LNCAP (cell line): ENCODE measurements at regions not wholly inside any gene's neighbourhood (a gene's known extent, or its start where the extent isn't known, plus 50 kb on each side); places are given as distances from the start of the nearest gene placed in this dataset.

Experiments
- CTCF ChIP-seq: fragments of 450-650 bp; IDR thresholded peaks from 2 replicates; pipeline ENCODE4 v1.5.1; 2017; ENCODE audit warnings: mild to moderate bottlenecking

- no peak for TF ChIP-seq CTCF
Observed at GRCh38 chr10:125266966-125267365, 106.6 kb upstream of the CTBP2 start.

DNA sequence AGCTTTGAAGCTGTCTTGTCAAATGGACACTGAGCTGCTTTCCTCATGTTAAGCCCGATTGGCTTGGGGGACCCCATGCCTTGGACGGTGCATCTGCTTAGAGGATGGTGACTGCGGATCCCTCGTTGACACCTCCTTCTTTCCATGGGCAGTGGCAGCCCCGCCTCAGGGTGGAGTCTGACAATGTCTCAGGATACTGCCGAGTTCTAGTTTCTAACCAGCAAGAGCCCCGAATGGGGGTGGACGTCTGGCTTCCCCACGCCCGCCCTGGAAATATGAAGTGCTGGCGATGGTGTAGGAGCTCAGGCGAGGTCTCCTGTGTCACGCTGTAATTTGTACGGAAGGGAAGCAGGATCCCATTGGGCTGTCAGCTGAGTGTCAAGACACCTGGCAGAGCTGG lies 106.2 kb upstream of the CTBP2 start:
- no peak for TF ChIP-seq CTCF

DNA sequence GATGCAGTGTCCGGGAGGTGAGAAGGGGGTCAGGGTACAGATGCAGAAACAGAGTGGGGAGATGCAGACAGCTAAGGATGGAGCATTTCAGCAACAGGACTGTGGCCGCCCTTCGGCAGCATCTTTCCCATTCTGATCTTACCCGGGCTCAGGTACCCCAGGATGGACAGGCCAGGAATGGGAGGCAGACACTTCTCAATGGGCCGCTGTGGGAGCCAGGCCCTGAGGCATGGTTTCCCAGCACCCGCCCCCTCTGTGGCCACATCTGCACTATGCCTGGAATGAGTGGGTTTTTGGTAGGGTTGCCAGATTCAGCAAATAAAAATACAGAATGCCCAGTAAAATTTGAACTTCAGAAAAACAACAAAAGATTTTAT lies 105.2 kb upstream of the CTBP2 start:
- TF ChIP-seq CTCF: no peak

- TF ChIP-seq CTCF: no peak
Observed at GRCh38 chr10:125264757-125265578, 104.6 kb upstream of the CTBP2 start.

GRCh38 chr10:125264091-125264490 lies 103.7 kb upstream of the CTBP2 start:
- TF ChIP-seq CTCF: no peak

- TF ChIP-seq CTCF: no peak
Observed at GRCh38 chr10:125263551-125263950, 103.2 kb upstream of the CTBP2 start.

DNA sequence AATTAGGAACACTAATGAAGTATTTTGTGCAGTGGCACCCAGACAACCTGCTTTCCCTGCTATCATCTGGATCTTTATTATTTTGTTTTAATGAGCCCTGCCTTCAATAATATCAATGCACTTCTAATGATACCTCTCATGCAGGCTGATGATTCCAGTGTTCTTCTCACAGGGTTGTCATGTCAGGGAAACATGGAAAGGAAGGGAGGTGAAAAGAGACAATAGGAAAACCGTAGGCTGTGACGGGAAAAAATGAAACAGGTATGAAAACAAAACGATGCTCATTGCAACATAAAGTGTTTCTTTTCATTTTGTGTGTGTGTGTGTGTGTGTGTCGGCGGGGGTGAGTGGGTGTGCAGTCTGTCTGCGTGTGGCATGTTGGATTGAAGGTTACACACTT lies 102.6 kb upstream of the CTBP2 start:
- TF ChIP-seq CTCF: no peak

DNA sequence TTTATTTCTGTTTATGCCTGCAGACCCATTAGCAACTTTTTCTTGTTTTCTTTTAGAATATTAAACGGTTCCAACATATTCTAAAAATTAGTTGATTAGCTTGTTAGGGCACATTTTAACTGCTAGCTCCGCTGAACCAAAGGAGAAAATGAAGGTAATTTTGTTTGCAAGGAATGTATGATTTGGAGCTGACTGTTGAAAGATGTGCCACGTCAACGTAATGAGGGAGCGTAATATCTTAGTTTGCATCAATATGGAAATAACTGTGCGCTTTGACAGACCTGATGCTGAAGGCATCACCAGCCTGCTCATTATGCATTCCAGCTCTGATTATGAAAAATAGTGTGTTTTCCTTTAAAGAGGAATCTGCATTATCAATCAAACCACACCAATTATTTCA lies 102.0 kb upstream of the CTBP2 start:
- TF ChIP-seq CTCF: no peak
